GM12872 (cell line): ENCODE measurements at regions not wholly inside any gene's neighbourhood (a gene's known extent, or its start where the extent isn't known, plus 50 kb on each side); places are given as distances from the start of the nearest gene placed in this dataset.

Source experiments
- CTCF ChIP-seq: IDR thresholded peaks from 3 replicates; pipeline ENCODE4 v1.5.1; 2011; ENCODE audit warnings: low read depth, mild to moderate bottlenecking, low read length, moderate library complexity; ENCODE audit not compliant: insufficient read depth

GRCh38 chrX:25742334-25742733 is 395.8 kb upstream of the MAGEB18 start:
- no peak for TF ChIP-seq CTCF

GRCh38 chrX:25754399-25754798 is 383.7 kb upstream of the MAGEB18 start:
- no peak for TF ChIP-seq CTCF

- TF ChIP-seq CTCF = no peak
Observed at GRCh38 chrX:25755194-25755593, 382.9 kb upstream of the MAGEB18 start.

- no peak for TF ChIP-seq CTCF
Observed at GRCh38 chrX:25762656-25763055, 375.5 kb upstream of the MAGEB18 start.

GRCh38 chrX:25805744-25806143 is 332.4 kb upstream of the MAGEB18 start:
- no peak for TF ChIP-seq CTCF

GRCh38 chrX:25807022-25807421 is 331.1 kb upstream of the MAGEB18 start:
- no peak for TF ChIP-seq CTCF

GRCh38 chrX:25810202-25810601 is 327.9 kb upstream of the MAGEB18 start:
- TF ChIP-seq CTCF = no peak

- no peak for TF ChIP-seq CTCF
Observed at GRCh38 chrX:25819879-25820278, 318.3 kb upstream of the MAGEB18 start.
